Upper lobe of left lung (tissue), 4 donors: ENCODE measurements at regions not wholly inside any gene's neighbourhood (a gene's known extent, or its start where the extent isn't known, plus 50 kb on each side); places are given as distances from the start of the nearest gene placed in this dataset.

ENCODE experiments used
- CTCF ChIP-seq, 6 experiments: fragments of 450-650 bp in 4 of 6; fragments of 200-600 bp in 2 of 6; sonication (generic) in 2 of 6; IDR thresholded peaks; one replicate each; pipeline ENCODE4 v1.5.1; 2016 to 2019; ENCODE audit warnings: antibody characterized with exemption in 6 of 6
- EP300 ChIP-seq, 4 donors: sonication (generic); formaldehyde crosslinking; IDR thresholded peaks; one replicate each; pipeline ENCODE4 v1.5.1; 2017; ENCODE audit warnings: antibody characterized with exemption in 4 of 4, control low read depth in 2 of 4
- POLR2A ChIP-seq, 4 donors: fragments of 450-650 bp; IDR thresholded peaks; one replicate each; pipeline ENCODE4 v1.5.1; 2016 to 2017; ENCODE audit warnings: antibody characterized with exemption in 4 of 4, mild to moderate bottlenecking in 2 of 4
- POLR2AphosphoS5 ChIP-seq, 2 donors: sonication (generic); formaldehyde crosslinking; IDR thresholded peaks; one replicate each; pipeline ENCODE4 v1.5.1; 2017; ENCODE audit warnings: antibody characterized with exemption in 2 of 2

GRCh38 chr16:85331688-85332087, 219.4 kb upstream of the CIBAR2 start:
- TF ChIP-seq POLR2A (IDR thresholded peaks at IDR 0.05) (no peak), CTCF (IDR thresholded peaks at IDR 0.05) (no peak), EP300 (IDR thresholded peaks at IDR 0.05) (no peak), POLR2AphosphoS5 (IDR thresholded peaks at IDR 0.05) (no peak)
